ENCODE measurements at regions not wholly inside any gene's neighbourhood (a gene's known extent, or its start where the extent isn't known, plus 50 kb on each side); places are given as distances from the start of the nearest gene placed in this dataset.

DNA sequence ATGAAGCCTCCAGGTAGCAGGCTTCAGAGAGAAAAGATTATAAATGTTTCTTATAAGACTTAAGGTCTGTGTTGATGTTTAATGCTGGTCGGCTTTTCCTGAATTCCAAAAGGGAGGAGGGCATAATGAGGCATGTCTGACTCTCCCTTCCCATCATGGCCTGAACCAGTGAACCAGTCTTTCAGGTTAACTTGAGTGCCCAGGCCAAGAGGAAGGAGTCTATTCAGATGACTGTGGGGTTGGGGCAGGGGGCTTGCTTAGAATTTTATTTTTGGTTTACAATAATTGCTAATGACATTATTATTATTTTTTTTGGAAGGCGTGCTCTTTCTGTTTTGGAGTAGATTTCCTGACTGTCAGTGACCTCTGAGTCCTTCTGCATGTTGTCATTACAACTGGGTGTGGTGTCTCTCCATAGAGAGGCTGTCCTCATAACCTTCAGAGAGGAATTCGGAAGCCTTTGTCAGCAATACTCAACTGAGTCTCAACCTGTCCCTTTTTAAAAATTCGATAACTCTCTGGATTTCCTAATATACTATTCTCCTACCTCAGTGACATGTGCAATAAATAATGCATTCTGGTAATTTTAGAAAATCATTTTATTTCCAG, 275.1 kb upstream of the CXCR4 start:
- peaks cover 1% of the 10 kb centered on the region for H3K36me3 Mint-ChIP-seq
- H3K27me3 Mint-ChIP-seq: no peaks in the 10 kb centered on the region
- no peaks in the 10 kb centered on the region for H3K9me3 Mint-ChIP-seq
- H3K4me3 Mint-ChIP-seq: no peak overlapping the region
- peak overlapping the region in 2 of 3 donors; percentile 45 to 58 for H3K27ac Mint-ChIP-seq
- peaks cover 36 to 51% (median 44%) of the 10 kb centered on the region in 3 donors for H3K4me1 Mint-ChIP-seq

DNA sequence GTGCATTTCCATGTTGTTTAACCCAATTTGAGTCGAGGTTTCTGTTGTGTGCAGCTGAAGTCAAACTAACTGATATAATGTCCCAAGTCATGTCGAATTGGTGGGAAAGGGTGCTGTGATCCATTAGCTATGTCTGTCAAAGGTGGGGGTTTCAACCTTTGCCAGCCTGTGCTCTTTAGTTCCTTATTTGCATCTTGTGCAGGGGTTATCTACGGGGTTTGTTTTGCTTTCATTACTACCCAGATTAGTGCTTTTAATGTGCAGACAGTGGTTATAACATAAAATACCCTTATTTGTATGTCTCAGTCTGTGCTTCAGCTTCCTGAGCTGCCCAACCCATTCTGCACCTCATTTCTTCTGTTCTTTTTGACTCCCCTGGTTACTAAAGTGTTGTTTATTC, 271.9 kb upstream of the CXCR4 start:
- Mint-ChIP-seq H3K27ac (peak overlapping the region; percentile 58 to 93 (median 89)), H3K4me3 (peak overlapping the region; percentile 44 to 89 (median 83)), H3K27me3 (no peaks in the 10 kb centered on the region), H3K4me1 (peaks cover 31 to 45% (median 32%) of the 10 kb centered on the region in 3 donors), H3K36me3 (peaks cover 1% of the 10 kb centered on the region), H3K9me3 (no peaks in the 10 kb centered on the region)

DNA sequence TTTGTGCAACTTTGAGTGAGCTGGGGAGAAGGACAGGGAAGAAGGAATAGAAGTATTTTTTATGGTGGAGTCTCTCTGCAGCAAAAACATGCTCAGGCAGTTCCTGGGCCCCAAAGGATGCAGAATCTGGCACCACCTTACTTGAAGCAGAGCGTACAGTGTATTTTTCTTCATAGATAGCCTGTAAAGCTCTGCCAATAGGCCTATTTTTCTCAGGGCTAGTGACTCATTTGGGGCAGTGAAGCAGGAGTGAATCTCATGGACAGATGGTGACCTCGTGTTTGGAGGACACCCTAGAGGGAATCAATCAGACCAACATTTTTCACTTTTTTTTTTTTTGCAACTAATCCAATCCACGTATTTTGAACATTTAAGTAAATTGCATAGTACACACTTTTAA, 268.1 kb upstream of the CXCR4 start:
- Mint-ChIP-seq H3K27ac (no peak overlapping the region), H3K9me3 (no peaks in the 10 kb centered on the region), H3K4me1 (peaks cover 42 to 52% (median 47%) of the 10 kb centered on the region in 3 donors), H3K27me3 (no peaks in the 10 kb centered on the region), H3K36me3 (peaks cover 1% of the 10 kb centered on the region), H3K4me3 (no peak overlapping the region)

- H3K36me3 Mint-ChIP-seq: peaks cover 1% of the 10 kb centered on the region
- no peaks in the 10 kb centered on the region for H3K9me3 Mint-ChIP-seq
- H3K27ac Mint-ChIP-seq: peak overlapping the region; percentile 55 to 96 (median 55)
- H3K4me1 Mint-ChIP-seq: peaks cover 37 to 40% (median 40%) of the 10 kb centered on the region in 3 donors
- no peaks in the 10 kb centered on the region for H3K27me3 Mint-ChIP-seq
- H3K4me3 Mint-ChIP-seq: peak overlapping the region; percentile 2 to 72 (median 41)
Observed at GRCh38 chr2:136384531-136385303, 266.8 kb upstream of the CXCR4 start.

DNA sequence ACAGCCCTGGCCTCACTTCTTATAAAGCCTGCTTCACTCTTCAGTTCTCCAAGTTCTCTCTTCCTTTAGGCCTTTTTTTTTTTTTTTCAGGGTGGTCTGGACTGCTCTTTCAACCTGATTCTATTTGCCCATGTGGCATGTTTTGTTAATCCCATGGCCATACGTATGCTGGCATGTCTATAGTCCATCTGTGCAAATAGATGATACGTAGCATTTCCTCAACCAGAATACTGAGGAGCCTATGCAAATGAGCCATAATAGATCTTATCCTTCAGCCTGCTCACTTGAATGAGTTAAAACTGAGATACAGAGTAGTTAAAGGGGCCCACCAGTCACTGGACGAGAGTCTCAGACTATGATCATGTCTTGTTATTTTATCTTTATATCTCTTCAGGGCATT, 265.2 kb upstream of the CXCR4 start:
- Mint-ChIP-seq H3K9me3 (no peaks in the 10 kb centered on the region), H3K4me1 (peaks cover 43 to 47% (median 45%) of the 10 kb centered on the region in 3 donors), H3K27ac (peak overlapping the region; percentile 70 to 96 (median 92)), H3K36me3 (no peaks in the 10 kb centered on the region), H3K27me3 (no peaks in the 10 kb centered on the region), H3K4me3 (peak overlapping the region; percentile 31 to 79 (median 74))

DNA sequence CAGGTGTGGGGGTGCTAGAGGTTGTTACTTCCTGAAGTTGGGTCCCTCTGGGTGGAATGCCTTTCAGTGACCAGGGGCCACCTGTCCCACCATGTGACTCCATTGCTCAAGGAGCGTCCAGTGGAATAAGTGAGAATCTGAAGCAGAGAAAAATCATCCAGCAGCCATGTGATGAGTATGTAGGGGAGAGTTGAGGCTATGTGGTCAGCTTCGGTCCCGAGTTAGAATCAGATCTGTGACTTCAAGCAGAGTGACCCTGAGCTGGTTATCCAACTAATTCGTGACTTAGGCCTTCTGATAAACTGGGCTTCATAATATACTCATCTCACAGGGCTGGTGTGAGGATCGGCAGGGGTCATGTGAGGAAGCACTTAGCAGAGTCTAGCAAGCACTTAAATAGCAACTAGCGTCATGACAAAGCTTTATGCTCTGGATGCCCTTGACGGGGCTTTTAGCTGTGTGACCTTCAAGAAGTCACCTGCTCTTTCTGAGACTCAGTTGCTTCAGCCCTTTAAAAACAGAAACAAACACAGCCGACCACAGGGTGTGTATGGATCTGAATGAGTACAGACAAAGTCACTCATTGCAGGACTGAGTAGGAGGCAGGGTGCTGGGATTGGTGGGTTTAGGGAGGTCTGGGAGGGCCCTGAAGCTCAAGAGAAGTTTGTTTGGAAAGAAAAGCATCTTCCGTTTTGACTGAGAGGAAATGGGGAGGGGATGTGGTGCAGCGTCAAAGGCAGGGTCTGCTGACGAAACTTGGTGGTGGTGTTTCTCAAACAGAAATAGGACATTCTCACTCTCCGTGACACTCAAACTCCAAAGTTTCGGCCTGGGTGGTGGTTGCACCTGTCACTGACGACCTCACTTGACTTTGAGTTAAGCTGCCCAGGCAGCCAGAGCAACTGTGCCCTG, 264.0 kb upstream of the CXCR4 start:
- H3K4me3 Mint-ChIP-seq: peak overlapping the region; percentile 20 to 84 (median 76)
- no peaks in the 10 kb centered on the region for H3K9me3 Mint-ChIP-seq
- H3K27ac Mint-ChIP-seq: peak overlapping the region; percentile 70 to 96 (median 92)
- no peaks in the 10 kb centered on the region for H3K27me3 Mint-ChIP-seq
- H3K4me1 Mint-ChIP-seq: peaks cover 55 to 59% (median 57%) of the 10 kb centered on the region in 3 donors
- H3K36me3 Mint-ChIP-seq: no peaks in the 10 kb centered on the region

DNA sequence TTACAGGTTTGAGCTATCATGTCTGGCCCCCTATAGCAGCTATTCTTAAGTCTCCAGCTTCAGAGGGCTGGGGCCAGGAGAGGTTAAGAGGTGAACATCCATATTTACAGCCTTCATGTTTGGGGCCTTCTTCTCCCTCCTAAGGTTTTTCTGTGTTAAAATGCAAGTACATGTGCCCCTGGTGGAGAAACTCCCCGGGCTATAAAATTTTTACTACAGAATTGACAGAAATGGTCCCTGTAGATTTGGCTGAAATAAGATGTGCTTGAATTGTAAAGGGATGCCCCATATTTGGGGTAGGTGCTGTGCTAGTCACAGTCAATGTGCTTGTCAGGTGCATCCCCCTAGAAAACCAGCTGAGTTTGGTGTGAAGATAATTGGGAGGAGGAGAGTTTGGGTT, 263.3 kb upstream of the CXCR4 start:
- H3K27me3 Mint-ChIP-seq: no peaks in the 10 kb centered on the region
- H3K27ac Mint-ChIP-seq: peak overlapping the region; percentile 70 to 96 (median 92)
- H3K4me3 Mint-ChIP-seq: peak overlapping the region in 3 of 4 donors; percentile 2 to 84 (median 20)
- peaks cover 62 to 66% (median 63%) of the 10 kb centered on the region in 3 donors for H3K4me1 Mint-ChIP-seq
- no peaks in the 10 kb centered on the region for H3K9me3 Mint-ChIP-seq
- H3K36me3 Mint-ChIP-seq: no peaks in the 10 kb centered on the region

DNA sequence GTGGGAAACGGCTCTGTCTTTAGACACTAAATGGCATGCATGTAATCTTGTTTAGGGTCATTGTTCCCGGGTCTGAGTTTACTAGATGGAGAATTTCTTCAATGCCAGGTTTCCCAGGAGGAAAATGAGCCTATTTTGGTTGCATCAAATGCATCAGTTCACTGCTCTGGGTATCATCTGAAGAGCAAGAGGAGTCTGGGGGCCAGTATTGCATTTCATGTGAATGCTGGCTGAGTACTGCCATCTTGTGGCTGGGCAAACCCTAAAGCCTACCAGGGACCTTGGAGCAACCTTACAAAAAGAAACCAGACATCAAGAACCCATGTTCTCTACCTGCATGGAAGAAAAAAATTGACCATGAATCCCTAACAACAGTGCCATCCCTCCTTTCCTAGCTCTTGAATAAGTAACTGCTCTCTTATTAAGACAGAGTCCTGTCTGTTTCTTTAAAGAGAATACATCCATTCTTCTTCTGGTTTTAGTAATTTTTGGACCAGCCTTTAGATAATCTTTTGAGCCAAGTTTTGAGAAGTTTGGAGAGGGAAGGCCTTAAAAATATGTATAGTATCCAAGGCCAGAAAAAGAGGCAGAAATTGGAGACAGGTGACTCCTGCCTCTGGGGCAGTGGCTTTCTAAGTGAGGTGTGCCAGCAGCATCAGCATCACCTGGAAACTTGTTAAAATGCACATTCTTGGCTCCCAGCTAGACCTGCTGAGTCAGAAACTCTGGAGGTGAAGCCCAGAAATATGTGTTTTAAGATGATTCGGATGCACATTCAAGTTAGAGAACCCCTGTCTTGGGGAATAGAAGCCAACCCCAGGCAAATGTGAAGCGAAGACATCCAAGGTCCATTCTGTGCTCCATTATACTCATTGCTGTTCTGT, 261.0 kb upstream of the CXCR4 start:
- no peaks in the 10 kb centered on the region for H3K27me3 Mint-ChIP-seq
- peaks cover 66 to 70% (median 68%) of the 10 kb centered on the region in 3 donors for H3K4me1 Mint-ChIP-seq
- no peaks in the 10 kb centered on the region for H3K36me3 Mint-ChIP-seq
- no peaks in the 10 kb centered on the region for H3K9me3 Mint-ChIP-seq
- peak overlapping the region; percentile 73 to 86 (median 83) for H3K27ac Mint-ChIP-seq
- H3K4me3 Mint-ChIP-seq: peak overlapping the region in 2 of 4 donors; percentile 7 to 21

DNA sequence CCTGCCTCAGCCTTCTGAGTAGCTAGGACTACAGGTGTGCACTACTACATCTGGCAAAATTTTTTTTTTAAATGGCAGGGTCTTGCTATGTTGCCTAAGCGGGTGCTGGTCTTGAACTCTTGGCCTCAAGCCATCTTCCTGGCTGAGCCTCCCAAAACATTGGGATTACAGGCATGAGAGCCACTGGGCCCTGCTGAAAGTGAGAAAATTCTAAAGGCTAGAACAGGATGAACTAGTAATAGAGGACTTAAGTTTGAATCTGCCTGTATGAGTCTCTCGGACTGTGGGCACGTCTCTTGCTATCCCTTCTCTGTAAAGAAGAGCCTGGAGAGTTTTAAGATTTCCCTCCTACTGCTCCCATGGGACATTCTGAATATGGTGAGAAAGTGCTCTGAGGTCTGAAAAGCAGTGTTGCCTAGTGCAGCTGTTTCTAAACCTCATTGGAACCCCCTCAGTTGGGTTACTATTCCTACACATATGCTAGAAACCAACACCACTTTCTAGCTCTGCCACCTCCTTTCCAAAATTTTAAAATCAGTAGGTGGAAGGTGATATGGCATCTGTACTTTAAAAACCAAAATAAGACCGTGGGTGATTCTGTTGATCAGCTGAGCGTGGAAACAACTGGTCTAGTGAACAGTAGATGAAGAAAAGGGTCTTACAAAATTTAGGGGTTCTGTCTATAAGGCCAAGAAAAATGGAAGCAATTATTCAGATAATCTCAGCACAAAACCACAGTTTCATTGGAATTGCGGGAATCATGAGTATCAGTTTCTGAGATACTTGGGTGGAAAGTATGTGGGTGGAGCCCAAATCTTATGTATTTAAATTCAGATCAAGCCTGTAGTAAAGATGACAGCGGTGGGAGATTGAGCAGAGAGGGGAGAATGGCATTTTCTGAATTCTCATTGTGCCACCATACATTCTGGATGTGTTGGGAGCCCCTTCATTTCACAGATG, 259.8 kb upstream of the CXCR4 start:
- Mint-ChIP-seq H3K4me3 (peak overlapping the region in 1 of 4 donors; percentile 29), H3K27ac (peak overlapping the region; percentile 73 to 92 (median 83)), H3K9me3 (no peaks in the 10 kb centered on the region), H3K36me3 (no peaks in the 10 kb centered on the region), H3K4me1 (peaks cover 54 to 60% (median 57%) of the 10 kb centered on the region in 3 donors), H3K27me3 (no peaks in the 10 kb centered on the region)

GRCh38 chr2:136376798-136377211, 258.9 kb upstream of the CXCR4 start:
- Mint-ChIP-seq H3K4me1 (peaks cover 45 to 51% (median 49%) of the 10 kb centered on the region in 3 donors), H3K36me3 (no peaks in the 10 kb centered on the region), H3K27ac (peak overlapping the region; percentile 73 to 92 (median 83)), H3K27me3 (no peaks in the 10 kb centered on the region), H3K9me3 (no peaks in the 10 kb centered on the region), H3K4me3 (peak overlapping the region in 3 of 4 donors; percentile 11 to 56 (median 19))

DNA sequence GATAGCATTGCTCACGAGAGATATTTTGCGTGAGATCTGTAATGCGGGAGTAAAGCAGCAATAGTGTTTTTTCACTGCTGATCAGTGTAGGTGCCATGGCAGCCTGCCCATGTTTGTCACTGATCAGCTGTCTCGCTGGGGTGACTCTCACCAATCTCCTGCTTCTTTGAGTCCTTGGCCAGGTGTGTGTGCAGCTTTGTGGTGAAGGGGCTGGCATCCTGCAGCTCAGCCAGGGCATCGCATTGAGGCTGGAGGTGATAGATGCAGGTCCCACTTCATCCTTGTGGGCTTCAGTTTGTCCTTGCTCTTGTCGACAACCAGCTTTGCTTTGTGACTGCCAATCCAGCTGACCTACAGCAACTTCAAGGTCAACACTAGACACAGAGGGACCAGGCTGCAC, 258.3 kb upstream of the CXCR4 start:
- Mint-ChIP-seq H3K36me3 (no peaks in the 10 kb centered on the region), H3K27me3 (no peaks in the 10 kb centered on the region), H3K27ac (peak overlapping the region; percentile 73 to 92 (median 83)), H3K4me3 (peak overlapping the region in 2 of 4 donors; percentile 3 to 56), H3K9me3 (no peaks in the 10 kb centered on the region), H3K4me1 (peaks cover 40 to 45% (median 44%) of the 10 kb centered on the region in 3 donors)

DNA sequence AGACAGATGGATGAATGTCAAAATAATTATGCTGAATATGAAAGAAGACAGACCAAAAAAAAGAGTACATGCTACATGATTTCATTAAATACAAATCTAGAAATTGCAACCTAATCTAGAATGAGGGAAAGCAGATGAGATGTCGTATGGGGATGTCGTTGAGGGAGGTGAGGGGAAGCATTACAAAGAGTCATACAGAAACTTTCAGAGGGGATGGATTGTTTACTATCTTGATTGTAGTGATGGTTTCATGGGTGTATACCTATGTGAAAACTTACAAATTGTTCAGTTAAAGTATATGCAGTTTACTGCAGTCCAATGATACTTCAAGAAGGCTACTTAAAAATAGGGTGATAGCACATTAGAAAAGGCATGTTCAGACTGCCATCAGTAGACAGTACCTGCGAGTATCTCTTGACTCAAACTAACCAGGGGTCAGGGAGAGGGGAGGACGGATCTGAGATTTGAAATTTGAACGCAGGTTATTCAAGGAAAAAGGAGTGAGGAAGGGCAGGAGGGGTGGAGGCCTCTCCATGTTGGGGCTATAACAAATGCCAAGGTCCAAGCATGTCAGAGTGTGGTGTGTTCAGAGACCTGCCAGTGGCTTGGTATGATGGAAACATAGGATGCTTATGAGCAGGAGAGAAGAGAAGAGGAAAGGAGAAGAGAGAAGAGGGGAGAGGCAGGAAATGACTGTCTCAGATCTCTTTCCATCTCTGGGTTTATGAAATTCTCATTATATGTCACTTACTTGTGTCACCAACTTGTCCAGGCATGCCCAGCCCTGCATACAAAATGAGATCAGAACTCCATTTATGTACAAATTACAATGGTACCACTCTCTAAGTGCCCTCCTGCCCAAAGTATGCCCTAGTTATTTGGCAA, 257.3 kb upstream of the CXCR4 start:
- H3K4me1 Mint-ChIP-seq: peaks cover 40 to 44% (median 44%) of the 10 kb centered on the region in 3 donors
- H3K9me3 Mint-ChIP-seq: peaks cover 0 to 3% (median 0%) of the 10 kb centered on the region in 3 donors
- no peaks in the 10 kb centered on the region for H3K27me3 Mint-ChIP-seq
- peak overlapping the region in 3 of 4 donors; percentile 3 to 35 (median 13) for H3K4me3 Mint-ChIP-seq
- peak overlapping the region in 2 of 3 donors; percentile 37 to 53 for H3K27ac Mint-ChIP-seq
- no peaks in the 10 kb centered on the region for H3K36me3 Mint-ChIP-seq

Data from IgD-negative memory B cell (primary cell).